Spleen (tissue), 11 donors: ENCODE measurements at regions not wholly inside any gene's neighbourhood (a gene's known extent, or its start where the extent isn't known, plus 50 kb on each side); places are given as distances from the start of the nearest gene placed in this dataset.

Experiments used
- DNase-seq: peaks from one replicate; pipeline ENCODE4 v3.0.0-alpha.2; 2020
- H3K27ac ChIP-seq, 8 donors: fragments of 200-600 bp; sonication (generic) in 7 of 8; 1 replicate in 4 of 8; 2 replicates in 4 of 8; pipeline versions ENCODE4 v1.5.0 to v1.8.0; 2016 to 2021; ENCODE audit warnings: inconsistent platforms in 4 of 8, mild to moderate bottlenecking in 4 of 8, moderate library complexity in 1 of 8
- H3K27me3 ChIP-seq, 7 donors: fragments of 200-600 bp; sonication (generic) in 6 of 7; replicated peaks in 1 of 7; 1 replicate in 4 of 7; 2 replicates in 3 of 7; pipeline versions ENCODE4 v1.5.0 to v1.8.0; 2016 to 2021; ENCODE audit warnings: inconsistent platforms in 3 of 7, mild to moderate bottlenecking in 1 of 7
- H3K36me3 ChIP-seq, 6 donors: fragments of 200-600 bp; sonication (generic) in 5 of 6; 1 replicate in 4 of 6; 2 replicates in 2 of 6; pipeline versions ENCODE4 v1.5.0 to v1.8.0; 2016 to 2021; ENCODE audit warnings: inconsistent platforms in 2 of 6
- H3K4me1 ChIP-seq, 6 donors: fragments of 200-600 bp; sonication (generic) in 5 of 6; 1 replicate in 3 of 6; 2 replicates in 3 of 6; pipeline versions ENCODE4 v1.5.0 to v1.8.0; 2016 to 2021; ENCODE audit warnings: inconsistent platforms in 3 of 6
- H3K4me3 ChIP-seq, 8 donors: fragments of 200-600 bp; sonication (generic) in 7 of 8; 1 replicate in 4 of 8; 2 replicates in 4 of 8; pipeline versions ENCODE4 v1.5.0 to v1.8.0; 2016 to 2021; ENCODE audit warnings: inconsistent platforms in 4 of 8, mild to moderate bottlenecking in 4 of 8, moderate library complexity in 2 of 8
- H3K9me3 ChIP-seq, 8 donors: fragments of 200-600 bp; sonication (generic) in 7 of 8; 1 replicate in 4 of 8; 2 replicates in 4 of 8; pipeline versions ENCODE4 v1.5.0 to v1.8.0; 2016 to 2021; ENCODE audit warnings: inconsistent platforms in 4 of 8
- POLR2A ChIP-seq, 3 donors: fragments of 450-650 bp; IDR thresholded peaks; one replicate each; pipeline ENCODE4 v1.5.1; 2017; ENCODE audit warnings: antibody characterized with exemption in 3 of 3, mild to moderate bottlenecking in 1 of 3
- POLR2AphosphoS5 ChIP-seq, 3 donors: sonication (generic); formaldehyde crosslinking; IDR thresholded peaks; one replicate each; pipeline ENCODE4 v1.5.1; 2017; ENCODE audit warnings: antibody characterized with exemption in 3 of 3
- WGBS, 5 donors: extraction: QIAGEN DNeasy Blood & Tissue Kit in 3 of 5; methylation state at CpG; one replicate each; pipeline versions ENCODE4 v1.1.5 to v1.1.7; 2013 to 2018; 5-methylcytosine and 5-hydroxymethylcytosine counted together
- intact Hi-C: fragments of 100-400 bp; cut with DNase I; formaldehyde crosslinking; loops from one replicate; pipeline ENCODE4 v1.15.0; 2023; ENCODE audit warnings: low total_unique reads
- TF ChIP-seq, protein P1 (sequence below), 11 experiments: fragments of 200-600 bp in 7 of 11; fragments of 450-650 bp in 4 of 11; sonication (generic) in 4 of 11; IDR thresholded peaks in 8 of 11; conservative IDR thresholded peaks in 3 of 11; 1 replicate in 7 of 11; 2 replicates in 4 of 11; pipeline versions ENCODE4 v1.4.0 to v1.8.0; 2016 to 2021; ENCODE audit warnings: antibody characterized with exemption in 11 of 11, inconsistent platforms in 4 of 11, mild to moderate bottlenecking in 1 of 11
- donor health status: healthy with polysubstance abuse.
- donor health status: DM: no; HTN: no; CAD: no; lungs with moderate emphysema.
- donor health status: DM: no; HTN: no; CAD: no.
- donor health status: Bipolar disorder and iron deficiency.
- donor health status: healthy.
- donor health status: DM: no; HTN: no; CAD: no.
- donor health status: DM: yes; HTN: yes; CAD: no.

DNA sequence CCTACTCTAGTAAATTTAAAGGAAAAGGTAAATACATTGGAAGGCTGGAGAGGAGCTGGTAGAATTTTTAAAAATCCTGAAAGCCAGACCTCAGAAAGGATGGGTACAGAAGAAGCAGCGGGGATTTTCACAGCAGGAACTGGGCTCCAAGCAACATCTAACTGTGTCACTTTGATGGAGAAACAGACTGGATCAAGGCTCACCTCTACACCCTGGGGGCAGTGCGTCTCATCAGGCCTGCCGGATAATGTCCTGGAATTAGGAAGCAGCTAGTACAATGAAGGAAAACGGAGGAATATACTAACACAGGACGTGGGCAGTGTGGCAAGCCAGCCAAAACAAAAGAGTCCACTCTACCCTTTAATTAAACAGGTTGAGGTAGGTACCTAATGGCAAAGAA, 463.6 kb downstream of the TAF11L14 start:
- DNase-seq = no peak
- Histone ChIP-seq H3K27ac (no peak overlapping the region), H3K4me3 (no peak overlapping the region), H3K36me3 (no peaks in the 10 kb centered on the region), H3K27me3 (no peaks in the 10 kb centered on the region), H3K4me1 (no peaks in the 10 kb centered on the region), H3K9me3 (no peaks in the 10 kb centered on the region)
- WGBS, 5 donors = 73 to 84% (median 78%) methylated on average over 5 of the region's 5 CpGs
- intact Hi-C loops = no loop called here
- TF ChIP-seq POLR2A (IDR thresholded peaks at IDR 0.05) (no peak), POLR2AphosphoS5 (IDR thresholded peaks at IDR 0.05) (no peak)
- TF ChIP-seq, protein P1, sequence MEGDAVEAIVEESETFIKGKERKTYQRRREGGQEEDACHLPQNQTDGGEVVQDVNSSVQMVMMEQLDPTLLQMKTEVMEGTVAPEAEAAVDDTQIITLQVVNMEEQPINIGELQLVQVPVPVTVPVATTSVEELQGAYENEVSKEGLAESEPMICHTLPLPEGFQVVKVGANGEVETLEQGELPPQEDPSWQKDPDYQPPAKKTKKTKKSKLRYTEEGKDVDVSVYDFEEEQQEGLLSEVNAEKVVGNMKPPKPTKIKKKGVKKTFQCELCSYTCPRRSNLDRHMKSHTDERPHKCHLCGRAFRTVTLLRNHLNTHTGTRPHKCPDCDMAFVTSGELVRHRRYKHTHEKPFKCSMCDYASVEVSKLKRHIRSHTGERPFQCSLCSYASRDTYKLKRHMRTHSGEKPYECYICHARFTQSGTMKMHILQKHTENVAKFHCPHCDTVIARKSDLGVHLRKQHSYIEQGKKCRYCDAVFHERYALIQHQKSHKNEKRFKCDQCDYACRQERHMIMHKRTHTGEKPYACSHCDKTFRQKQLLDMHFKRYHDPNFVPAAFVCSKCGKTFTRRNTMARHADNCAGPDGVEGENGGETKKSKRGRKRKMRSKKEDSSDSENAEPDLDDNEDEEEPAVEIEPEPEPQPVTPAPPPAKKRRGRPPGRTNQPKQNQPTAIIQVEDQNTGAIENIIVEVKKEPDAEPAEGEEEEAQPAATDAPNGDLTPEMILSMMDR (IDR thresholded peaks at IDR 0.05 in 8 of 11, conservative IDR thresholded peaks at IDR 0.05 in 3 of 11) = no peak

GRCh38 chr5:18098691-18099090, 464.4 kb downstream of the TAF11L14 start:
- no peaks in the 10 kb centered on the region for H3K4me1 ChIP-seq
- DNase-seq = no peak
- no peaks in the 10 kb centered on the region for H3K36me3 ChIP-seq
- TF ChIP-seq POLR2AphosphoS5 (IDR thresholded peaks at IDR 0.05) (no peak), POLR2A (IDR thresholded peaks at IDR 0.05) (no peak)
- TF ChIP-seq, protein P1 (IDR thresholded peaks at IDR 0.05 in 8 of 11, conservative IDR thresholded peaks at IDR 0.05 in 3 of 11) = no peak
- H3K4me3 ChIP-seq = no peak overlapping the region
- intact Hi-C loops = no loop called here
- H3K9me3 ChIP-seq = no peaks in the 10 kb centered on the region
- 12 to 25% (median 23%) methylated on average over 2 of the region's 2 CpGs for WGBS, 5 donors
- H3K27ac ChIP-seq = no peak overlapping the region
- H3K27me3 ChIP-seq = no peaks in the 10 kb centered on the region

- Histone ChIP-seq H3K27ac (no peak overlapping the region), H3K4me3 (no peak overlapping the region), H3K36me3 (no peaks in the 10 kb centered on the region), H3K9me3 (no peaks in the 10 kb centered on the region), H3K27me3 (no peaks in the 10 kb centered on the region), H3K4me1 (no peaks in the 10 kb centered on the region)
- no peak for DNase-seq
- 41 to 70% (median 62%) methylated on average over 2 of the region's 2 CpGs for WGBS, 5 donors
- TF ChIP-seq POLR2A (IDR thresholded peaks at IDR 0.05) = no peak
- TF ChIP-seq, protein P1 (IDR thresholded peaks at IDR 0.05 in 8 of 11, conservative IDR thresholded peaks at IDR 0.05 in 3 of 11) = no peak
- TF ChIP-seq POLR2AphosphoS5 (IDR thresholded peaks at IDR 0.05) = no peak
- intact Hi-C loops = no loop called here
These were observed 465.0 kb downstream of the TAF11L14 start for GRCh38 chr5:18099261-18099660.

DNA sequence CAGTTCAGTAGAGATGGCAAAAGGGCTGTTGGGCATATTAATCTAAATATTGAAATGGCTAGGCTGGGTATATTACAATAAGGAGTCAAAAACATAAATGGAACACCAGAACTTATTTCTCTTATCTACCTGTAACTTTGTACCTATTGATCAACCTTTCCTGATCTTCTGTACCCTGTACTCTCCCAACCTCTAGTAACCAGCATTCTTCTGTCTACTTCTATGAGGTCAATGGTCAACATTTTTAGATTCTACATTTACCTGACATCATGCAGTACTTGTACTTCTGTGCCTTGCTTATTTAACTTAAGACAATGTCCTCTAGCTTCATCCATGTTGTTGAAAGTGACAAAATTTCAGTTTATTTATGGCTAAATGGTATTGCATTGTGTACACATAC, 467.3 kb downstream of the TAF11L14 start:
- H3K4me3 ChIP-seq = no peak overlapping the region
- no peaks in the 10 kb centered on the region for H3K27me3 ChIP-seq
- H3K9me3 ChIP-seq = no peaks in the 10 kb centered on the region
- H3K4me1 ChIP-seq = no peaks in the 10 kb centered on the region
- no peak overlapping the region for H3K27ac ChIP-seq
- no peaks in the 10 kb centered on the region for H3K36me3 ChIP-seq
- intact Hi-C loops = no loop called here
- TF ChIP-seq POLR2AphosphoS5 (IDR thresholded peaks at IDR 0.05) (no peak), POLR2A (IDR thresholded peaks at IDR 0.05) (no peak)
- TF ChIP-seq, protein P1 (IDR thresholded peaks at IDR 0.05 in 8 of 11, conservative IDR thresholded peaks at IDR 0.05 in 3 of 11) = no peak
- DNase-seq = no peak
